GM12875 (cell line): ENCODE measurements at regions not wholly inside any gene's neighbourhood (a gene's known extent, or its start where the extent isn't known, plus 50 kb on each side); places are given as distances from the start of the nearest gene placed in this dataset.

ENCODE experiments used
- H3K4me3 ChIP-seq: one replicate; pipeline ENCODE4 v1.5.1; 2011; ENCODE audit warnings: low read depth, low read length, control low read depth
- CTCF ChIP-seq: IDR thresholded peaks from 2 replicates; pipeline ENCODE4 v1.5.1; 2011; ENCODE audit warnings: low read depth, mild to moderate bottlenecking, control low read depth, inconsistent platforms, low read length, moderate library complexity, borderline replicate concordance; ENCODE audit not compliant: insufficient read depth

- TF ChIP-seq CTCF = no peak
Observed at GRCh38 chr16:13401641-13402040, 500.2 kb downstream of the SHISA9 start.

GRCh38 chr16:13402601-13403000 is 501.2 kb downstream of the SHISA9 start:
- H3K4me3 ChIP-seq = no peak overlapping the region
- TF ChIP-seq CTCF = no peak

More at GRCh38 chr16:13401641-13402040, 500.2 kb downstream of the SHISA9 start:
- no peak overlapping the region for H3K4me3 ChIP-seq

- no peak overlapping the region for H3K4me3 ChIP-seq
- no peak for TF ChIP-seq CTCF
Observed at GRCh38 chr16:13403326-13403725, 501.9 kb downstream of the SHISA9 start.

GRCh38 chr16:13414154-13414553 is 505.8 kb upstream of the ERCC4 start:
- no peak for TF ChIP-seq CTCF

GRCh38 chr16:13419589-13419988 is 500.4 kb upstream of the ERCC4 start:
- no peak overlapping the region for H3K4me3 ChIP-seq
- no peak for TF ChIP-seq CTCF

More at GRCh38 chr16:13414154-13414553, 505.8 kb upstream of the ERCC4 start:
- H3K4me3 ChIP-seq = no peak overlapping the region

GRCh38 chr16:13421726-13422125 is 498.2 kb upstream of the ERCC4 start:
- TF ChIP-seq CTCF = no peak
- no peak overlapping the region for H3K4me3 ChIP-seq

- no peak overlapping the region for H3K4me3 ChIP-seq
- no peak for TF ChIP-seq CTCF
Observed at GRCh38 chr16:13425836-13426235, 494.1 kb upstream of the ERCC4 start.
